ENCODE measurements at regions not wholly inside any gene's neighbourhood (a gene's known extent, or its start where the extent isn't known, plus 50 kb on each side); places are given as distances from the start of the nearest gene placed in this dataset.

DNA sequence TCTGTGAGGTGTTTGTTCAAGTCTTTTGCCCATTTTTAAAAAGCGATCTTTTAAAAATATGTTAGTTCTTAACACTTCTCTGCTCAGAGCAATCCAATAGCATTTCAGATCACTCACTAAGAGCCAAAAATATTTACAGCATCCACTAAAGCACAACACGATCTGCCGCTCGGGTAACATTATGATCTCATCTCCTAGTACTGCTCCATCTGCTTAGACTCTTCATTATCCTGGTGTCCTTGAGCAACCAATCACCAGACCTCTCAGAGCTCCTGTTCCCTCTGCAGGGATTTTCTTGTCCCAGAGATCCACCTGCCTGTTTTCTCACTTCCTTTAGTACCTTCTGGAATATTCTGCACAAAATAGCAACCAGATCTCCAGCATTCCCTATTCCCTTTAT, 235.3 kb upstream of the ESRRG start:
- TF ChIP-seq, protein P1, sequence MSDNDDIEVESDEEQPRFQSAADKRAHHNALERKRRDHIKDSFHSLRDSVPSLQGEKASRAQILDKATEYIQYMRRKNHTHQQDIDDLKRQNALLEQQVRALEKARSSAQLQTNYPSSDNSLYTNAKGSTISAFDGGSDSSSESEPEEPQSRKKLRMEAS (IDR thresholded peaks at IDR 0.05), result no peak
- TF ChIP-seq CEBPB (IDR thresholded peaks at IDR 0.05) (no peak), YY1 (IDR thresholded peaks at IDR 0.05; ENCODE audit: low read depth) (no peak), ZBTB7A (IDR thresholded peaks at IDR 0.05; ENCODE audit: low read depth) (no peak), NFIC (IDR thresholded peaks at IDR 0.05) (no peak), TAF1 (IDR thresholded peaks at IDR 0.05; ENCODE audit: low read depth) (no peak), EP300 (IDR thresholded peaks at IDR 0.05; ENCODE audit: borderline replicate concordance) (no peak), FOXM1 (IDR thresholded peaks at IDR 0.05; ENCODE audit: borderline replicate concordance, low read depth) (no peak), RAD21 (IDR thresholded peaks at IDR 0.05; ENCODE audit: low read depth) (no peak), TEAD4 (IDR thresholded peaks at IDR 0.05) (no peak)
- TF ChIP-seq, protein P2, sequence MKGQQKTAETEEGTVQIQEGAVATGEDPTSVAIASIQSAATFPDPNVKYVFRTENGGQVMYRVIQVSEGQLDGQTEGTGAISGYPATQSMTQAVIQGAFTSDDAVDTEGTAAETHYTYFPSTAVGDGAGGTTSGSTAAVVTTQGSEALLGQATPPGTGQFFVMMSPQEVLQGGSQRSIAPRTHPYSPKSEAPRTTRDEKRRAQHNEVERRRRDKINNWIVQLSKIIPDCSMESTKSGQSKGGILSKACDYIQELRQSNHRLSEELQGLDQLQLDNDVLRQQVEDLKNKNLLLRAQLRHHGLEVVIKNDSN (IDR thresholded peaks at IDR 0.05), result no peak

DNA sequence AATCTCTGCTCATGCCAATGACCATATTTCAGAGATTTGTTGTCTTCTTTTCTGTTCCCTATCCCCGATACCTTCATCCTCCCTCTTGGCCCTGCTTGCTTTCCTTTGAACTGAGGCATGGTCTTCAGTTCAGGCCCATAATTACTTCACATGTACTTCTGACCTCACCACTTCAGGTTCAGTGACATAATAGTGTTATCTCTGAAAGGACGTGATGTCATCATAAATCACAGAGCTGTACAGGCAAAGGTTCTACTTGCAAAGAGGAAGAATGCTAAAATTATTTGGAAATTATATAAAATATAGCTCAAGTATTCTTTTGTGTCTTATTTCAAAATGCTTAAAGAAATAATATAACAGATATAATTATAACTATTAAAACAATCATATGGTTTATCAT, 230.3 kb upstream of the ESRRG start:
- TF ChIP-seq EGR1 (IDR thresholded peaks at IDR 0.05) (no peak), TEAD4 (IDR thresholded peaks at IDR 0.05) (no peak), TCF12 (IDR thresholded peaks at IDR 0.05; ENCODE audit: low read depth) (no peak), ZBTB7A (IDR thresholded peaks at IDR 0.05; ENCODE audit: low read depth) (no peak), CREB1 (IDR thresholded peaks at IDR 0.05; ENCODE audit: low read depth) (no peak), RAD21 (IDR thresholded peaks at IDR 0.05; ENCODE audit: low read depth) (no peak), NFIC (IDR thresholded peaks at IDR 0.05) (no peak), FOXM1 (IDR thresholded peaks at IDR 0.05; ENCODE audit: borderline replicate concordance, low read depth) (no peak), YY1 (IDR thresholded peaks at IDR 0.05; ENCODE audit: low read depth) (no peak), CEBPB (IDR thresholded peaks at IDR 0.05) (no peak)
- TF ChIP-seq, protein P2 (IDR thresholded peaks at IDR 0.05), result no peak
- TF ChIP-seq, protein P1 (IDR thresholded peaks at IDR 0.05), result no peak
- TF ChIP-seq, protein P3, sequence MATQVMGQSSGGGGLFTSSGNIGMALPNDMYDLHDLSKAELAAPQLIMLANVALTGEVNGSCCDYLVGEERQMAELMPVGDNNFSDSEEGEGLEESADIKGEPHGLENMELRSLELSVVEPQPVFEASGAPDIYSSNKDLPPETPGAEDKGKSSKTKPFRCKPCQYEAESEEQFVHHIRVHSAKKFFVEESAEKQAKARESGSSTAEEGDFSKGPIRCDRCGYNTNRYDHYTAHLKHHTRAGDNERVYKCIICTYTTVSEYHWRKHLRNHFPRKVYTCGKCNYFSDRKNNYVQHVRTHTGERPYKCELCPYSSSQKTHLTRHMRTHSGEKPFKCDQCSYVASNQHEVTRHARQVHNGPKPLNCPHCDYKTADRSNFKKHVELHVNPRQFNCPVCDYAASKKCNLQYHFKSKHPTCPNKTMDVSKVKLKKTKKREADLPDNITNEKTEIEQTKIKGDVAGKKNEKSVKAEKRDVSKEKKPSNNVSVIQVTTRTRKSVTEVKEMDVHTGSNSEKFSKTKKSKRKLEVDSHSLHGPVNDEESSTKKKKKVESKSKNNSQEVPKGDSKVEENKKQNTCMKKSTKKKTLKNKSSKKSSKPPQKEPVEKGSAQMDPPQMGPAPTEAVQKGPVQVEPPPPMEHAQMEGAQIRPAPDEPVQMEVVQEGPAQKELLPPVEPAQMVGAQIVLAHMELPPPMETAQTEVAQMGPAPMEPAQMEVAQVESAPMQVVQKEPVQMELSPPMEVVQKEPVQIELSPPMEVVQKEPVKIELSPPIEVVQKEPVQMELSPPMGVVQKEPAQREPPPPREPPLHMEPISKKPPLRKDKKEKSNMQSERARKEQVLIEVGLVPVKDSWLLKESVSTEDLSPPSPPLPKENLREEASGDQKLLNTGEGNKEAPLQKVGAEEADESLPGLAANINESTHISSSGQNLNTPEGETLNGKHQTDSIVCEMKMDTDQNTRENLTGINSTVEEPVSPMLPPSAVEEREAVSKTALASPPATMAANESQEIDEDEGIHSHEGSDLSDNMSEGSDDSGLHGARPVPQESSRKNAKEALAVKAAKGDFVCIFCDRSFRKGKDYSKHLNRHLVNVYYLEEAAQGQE (IDR thresholded peaks at IDR 0.05; ENCODE audit: low read depth), result no peak

DNA sequence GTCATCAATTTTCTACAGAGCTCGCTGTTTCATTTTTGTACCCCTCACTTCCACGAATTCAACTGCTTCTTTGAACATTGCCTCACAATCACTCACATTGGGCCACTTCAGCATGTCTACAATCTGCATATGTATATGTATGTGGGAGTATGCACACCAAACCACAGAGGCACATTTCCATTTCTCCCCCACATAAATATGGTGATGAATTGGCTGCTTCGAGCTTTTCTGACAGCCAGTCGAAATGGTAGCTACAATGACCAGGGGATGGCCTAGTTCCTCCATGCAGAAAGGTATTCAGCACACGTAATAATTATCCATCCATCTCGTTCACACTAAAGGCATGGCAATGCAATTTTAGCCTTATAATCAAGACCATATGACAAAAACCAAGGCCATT, 229.6 kb upstream of the ESRRG start:
- TF ChIP-seq, protein P3 (IDR thresholded peaks at IDR 0.05; ENCODE audit: low read depth), result no peak
- TF ChIP-seq NFIC (IDR thresholded peaks at IDR 0.05) (no peak), TAF1 (IDR thresholded peaks at IDR 0.05; ENCODE audit: low read depth) (no peak), EP300 (IDR thresholded peaks at IDR 0.05; ENCODE audit: borderline replicate concordance) (no peak), RAD21 (IDR thresholded peaks at IDR 0.05; ENCODE audit: low read depth) (no peak), EGR1 (IDR thresholded peaks at IDR 0.05) (no peak)
- TF ChIP-seq, protein P1 (IDR thresholded peaks at IDR 0.05), result no peak

DNA sequence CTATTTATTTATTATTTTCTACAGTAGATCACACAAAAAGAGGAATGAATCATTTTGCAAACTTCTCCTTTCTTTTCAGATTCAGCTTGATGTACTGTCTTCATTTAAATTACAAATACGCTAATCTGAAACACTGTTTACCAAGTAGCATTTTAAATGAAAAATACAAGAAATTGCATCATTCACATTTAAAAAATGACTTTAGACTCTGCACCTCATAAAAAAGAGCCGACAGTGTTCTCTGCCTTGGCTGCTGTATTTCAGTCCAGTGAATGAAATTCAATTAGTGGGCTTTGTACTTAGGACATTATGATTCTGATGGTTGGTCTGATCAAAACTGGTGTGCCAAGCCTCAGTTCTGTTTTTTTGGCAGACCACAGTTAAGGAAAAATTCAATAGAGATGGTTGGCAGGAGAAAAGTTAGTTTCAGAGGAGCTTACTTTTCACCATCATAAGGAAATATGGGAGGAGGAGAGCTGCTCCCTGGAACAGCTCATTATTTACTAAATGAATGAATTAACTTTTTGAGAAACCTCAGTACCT, 222.4 kb upstream of the ESRRG start:
- TF ChIP-seq TEAD4 (IDR thresholded peaks at IDR 0.05) (no peak), TCF12 (IDR thresholded peaks at IDR 0.05; ENCODE audit: low read depth) (no peak), FOXM1 (IDR thresholded peaks at IDR 0.05; ENCODE audit: borderline replicate concordance, low read depth) (no peak), YY1 (IDR thresholded peaks at IDR 0.05; ENCODE audit: low read depth) (no peak)

DNA sequence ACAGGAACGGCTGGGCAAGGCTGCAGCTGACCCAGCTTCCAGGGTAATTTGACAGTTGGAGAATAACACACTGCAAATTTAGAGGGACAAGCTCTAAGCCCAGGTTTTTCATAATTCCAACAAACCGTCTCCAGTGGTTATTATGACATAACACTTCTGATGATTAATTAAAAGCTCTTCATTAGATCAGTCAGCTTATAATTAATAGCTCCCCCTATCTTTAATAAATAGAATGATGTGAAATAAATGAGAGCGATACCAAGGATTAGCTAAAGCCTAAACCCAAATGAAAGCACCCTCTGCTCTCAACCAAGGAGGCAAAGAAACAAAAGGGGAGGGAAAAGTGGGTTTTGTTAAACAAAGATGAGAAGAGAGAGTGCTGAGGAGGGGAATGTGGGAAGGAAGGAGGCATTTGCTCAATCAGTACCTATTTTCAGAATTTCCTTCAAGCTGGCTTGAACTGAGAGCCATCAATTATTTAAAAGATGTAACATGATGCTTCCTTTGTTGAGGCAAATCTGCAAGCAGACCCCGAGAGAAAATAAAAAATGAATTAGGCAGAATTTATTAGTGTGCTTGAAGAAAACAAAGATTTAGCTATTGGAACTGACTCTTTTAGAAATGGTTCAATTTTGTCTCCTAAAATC, 221.8 kb upstream of the ESRRG start:
- no peak for TF ChIP-seq EP300 (IDR thresholded peaks at IDR 0.05; ENCODE audit: borderline replicate concordance)
- no peak for TF ChIP-seq TEAD4 (IDR thresholded peaks at IDR 0.05)
- TF ChIP-seq RAD21 (IDR thresholded peaks at IDR 0.05; ENCODE audit: low read depth), result no peak
- TF ChIP-seq CREB1 (IDR thresholded peaks at IDR 0.05; ENCODE audit: low read depth), result no peak
- TF ChIP-seq CEBPB (IDR thresholded peaks at IDR 0.05), result no peak
- no peak for TF ChIP-seq YY1 (IDR thresholded peaks at IDR 0.05; ENCODE audit: low read depth)
- TF ChIP-seq FOXM1 (IDR thresholded peaks at IDR 0.05; ENCODE audit: borderline replicate concordance, low read depth), result no peak
- TF ChIP-seq ZBTB7A (IDR thresholded peaks at IDR 0.05; ENCODE audit: low read depth), result no peak
- TF ChIP-seq TAF1 (IDR thresholded peaks at IDR 0.05; ENCODE audit: low read depth), result no peak
- TF ChIP-seq EGR1 (IDR thresholded peaks at IDR 0.05), result no peak
- TF ChIP-seq, protein P2 (IDR thresholded peaks at IDR 0.05), result no peak
- TF ChIP-seq, protein P1 (IDR thresholded peaks at IDR 0.05), result no peak
- no peak for TF ChIP-seq TCF12 (IDR thresholded peaks at IDR 0.05; ENCODE audit: low read depth)
